ENCODE measurements at regions not wholly inside any gene's neighbourhood (a gene's known extent, or its start where the extent isn't known, plus 50 kb on each side); places are given as distances from the start of the nearest gene placed in this dataset.

DNA sequence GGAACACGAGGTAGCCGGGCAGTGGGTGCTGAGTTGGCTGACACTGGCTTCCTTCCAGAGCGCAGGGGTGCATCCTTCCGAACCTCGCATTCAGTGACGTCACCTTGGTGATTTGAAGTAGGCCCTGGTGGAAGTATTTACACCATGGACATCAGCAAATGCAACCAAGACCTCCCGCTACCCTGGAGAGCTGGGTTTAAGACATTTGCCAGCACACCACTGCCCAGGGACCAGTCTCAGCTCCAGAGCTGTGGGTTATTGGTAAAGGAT, 106.4 kb upstream of the GPR26 start:
- Histone ChIP-seq H2AFZ (ENCODE audit: low read length) (no peak overlapping the region), H2BK12ac (ENCODE audit: insufficient read length, low read depth, low read length) (no peak overlapping the region), H3K79me1 (ENCODE audit: insufficient read depth, low read depth, low read length, poor library complexity, severe bottlenecking) (no peaks in the 10 kb centered on the region), H3K56ac (ENCODE audit: insufficient read length, low read depth, low read length) (no peak overlapping the region), H3T11ph (ENCODE audit: low read length) (no peak overlapping the region), H4K91ac (ENCODE audit: insufficient read length, low read depth, low read length) (no peak overlapping the region), H3K79me2 (ENCODE audit: insufficient read depth, low read length) (no peaks in the 10 kb centered on the region), H3K18ac (ENCODE audit: insufficient read length, low read depth, low read length) (no peak overlapping the region), H2BK20ac (ENCODE audit: low read depth, low read length, poor library complexity, severe bottlenecking) (no peak overlapping the region), H4K20me1 (ENCODE audit: control insufficient read depth, insufficient read depth, insufficient read length) (no peaks in the 10 kb centered on the region), H3K27ac (ENCODE audit: insufficient read length, low read depth, low read length) (no peak overlapping the region), H2BK15ac (ENCODE audit: low read depth, low read length) (no peak overlapping the region), H4K5ac (ENCODE audit: insufficient read length, low read depth, low read length) (no peak overlapping the region), H4K8ac (replicated peaks; ENCODE audit: insufficient read length, low read depth, low read length) (no peak overlapping the region), H3K9ac (ENCODE audit: extremely low read depth, insufficient read length, low read length) (no peak overlapping the region), H2BK120ac (ENCODE audit: low read depth, low read length, poor library complexity, severe bottlenecking) (no peak overlapping the region), H3K4ac (ENCODE audit: low read depth, low read length) (no peak overlapping the region), H3K9me3 (ENCODE audit: control insufficient read depth, low read depth, low read length) (no peaks in the 10 kb centered on the region), H3K27me3 (ENCODE audit: insufficient read depth, low read length) (no peaks in the 10 kb centered on the region), H3K14ac (ENCODE audit: insufficient read depth, low read length) (no peak overlapping the region), H3K23ac (ENCODE audit: insufficient read length, low read depth, low read length) (no peak overlapping the region), H3K23me2 (ENCODE audit: insufficient read length, low read depth, low read length, poor library complexity, severe bottlenecking) (no peaks in the 10 kb centered on the region), H3K4me2 (ENCODE audit: insufficient read depth, insufficient read length, low read length) (no peak overlapping the region), H2BK5ac (ENCODE audit: insufficient read length, low read length) (no peak overlapping the region), H2AK5ac (ENCODE audit: insufficient read length, low read length) (no peak overlapping the region), H3K4me1 (ENCODE audit: insufficient read depth, low read length) (no peaks in the 10 kb centered on the region)
- no CpG with 5 or more reads among the region's 7 CpGs for WGBS (ENCODE audit: extremely low coverage, insufficient read length, low lambda C conversion rate)
- TF ChIP-seq CTCF (conservative IDR thresholded peaks at IDR 0.05): no peak
- Mint-ChIP-seq H3K9me3 (no peaks in the 10 kb centered on the region; a peak in 1 of 5 replicates), H3K36me3 (ENCODE audit: insufficient read depth in 1 of 3, low read depth in 3 of 3) (no peaks in the 10 kb centered on the region), H3K4me1 (peaks cover 2 to 10% of the 10 kb centered on the region in 2 experiments; a peak in 1 of 4 replicates), H3K4me3 (no peak overlapping the region), H3K27ac (no peak overlapping the region), H3K27me3 (ENCODE audit: low read depth) (peaks cover 9% of the 10 kb centered on the region)
- peak; percentile 19 for DNase-seq

Data from H9 (cell line).